ENCODE measurements at regions not wholly inside any gene's neighbourhood (a gene's known extent, or its start where the extent isn't known, plus 50 kb on each side); places are given as distances from the start of the nearest gene placed in this dataset.

DNA sequence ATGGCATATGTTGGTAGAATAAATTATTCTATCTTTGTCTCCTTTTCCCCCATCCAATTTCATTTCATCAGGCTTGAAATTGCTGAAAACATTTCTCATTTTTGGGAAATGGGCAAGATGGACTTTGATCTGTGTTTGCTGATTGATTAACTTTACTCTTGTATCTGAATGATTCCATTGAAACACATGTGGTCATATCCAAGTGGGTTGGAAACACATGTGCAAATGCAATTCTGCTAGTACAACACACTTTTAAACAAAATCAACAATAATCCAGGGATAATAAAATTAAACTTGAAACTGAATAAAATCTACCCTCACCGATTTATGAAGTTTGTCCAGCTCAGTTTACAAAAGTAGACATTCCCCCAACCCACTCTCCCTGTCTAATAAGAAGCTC, 96.9 kb downstream of the EPDR1 start:
- intact Hi-C loops (cut with DNase I) = no loop called here
- WGBS, 3 donors = 93 to 96% (median 94%) methylated on average over 1 of the region's 1 CpG
- no peaks in the 10 kb centered on the region for H3K9me3 ChIP-seq
- H3K36me3 ChIP-seq = no peaks in the 10 kb centered on the region
- no peaks in the 10 kb centered on the region for H3K4me1 ChIP-seq (ENCODE audit: insufficient read depth)
- H3K27ac ChIP-seq = no peak overlapping the region
- TF ChIP-seq, protein P1, sequence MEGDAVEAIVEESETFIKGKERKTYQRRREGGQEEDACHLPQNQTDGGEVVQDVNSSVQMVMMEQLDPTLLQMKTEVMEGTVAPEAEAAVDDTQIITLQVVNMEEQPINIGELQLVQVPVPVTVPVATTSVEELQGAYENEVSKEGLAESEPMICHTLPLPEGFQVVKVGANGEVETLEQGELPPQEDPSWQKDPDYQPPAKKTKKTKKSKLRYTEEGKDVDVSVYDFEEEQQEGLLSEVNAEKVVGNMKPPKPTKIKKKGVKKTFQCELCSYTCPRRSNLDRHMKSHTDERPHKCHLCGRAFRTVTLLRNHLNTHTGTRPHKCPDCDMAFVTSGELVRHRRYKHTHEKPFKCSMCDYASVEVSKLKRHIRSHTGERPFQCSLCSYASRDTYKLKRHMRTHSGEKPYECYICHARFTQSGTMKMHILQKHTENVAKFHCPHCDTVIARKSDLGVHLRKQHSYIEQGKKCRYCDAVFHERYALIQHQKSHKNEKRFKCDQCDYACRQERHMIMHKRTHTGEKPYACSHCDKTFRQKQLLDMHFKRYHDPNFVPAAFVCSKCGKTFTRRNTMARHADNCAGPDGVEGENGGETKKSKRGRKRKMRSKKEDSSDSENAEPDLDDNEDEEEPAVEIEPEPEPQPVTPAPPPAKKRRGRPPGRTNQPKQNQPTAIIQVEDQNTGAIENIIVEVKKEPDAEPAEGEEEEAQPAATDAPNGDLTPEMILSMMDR (IDR thresholded peaks at IDR 0.05) = no peak
- TF ChIP-seq EP300 (IDR thresholded peaks at IDR 0.05) (no peak), POLR2A (IDR thresholded peaks at IDR 0.05) (no peak)
- H3K4me3 ChIP-seq = no peak overlapping the region
- H3K27me3 ChIP-seq = no peaks in the 10 kb centered on the region
- DNase-seq = no peak

DNA sequence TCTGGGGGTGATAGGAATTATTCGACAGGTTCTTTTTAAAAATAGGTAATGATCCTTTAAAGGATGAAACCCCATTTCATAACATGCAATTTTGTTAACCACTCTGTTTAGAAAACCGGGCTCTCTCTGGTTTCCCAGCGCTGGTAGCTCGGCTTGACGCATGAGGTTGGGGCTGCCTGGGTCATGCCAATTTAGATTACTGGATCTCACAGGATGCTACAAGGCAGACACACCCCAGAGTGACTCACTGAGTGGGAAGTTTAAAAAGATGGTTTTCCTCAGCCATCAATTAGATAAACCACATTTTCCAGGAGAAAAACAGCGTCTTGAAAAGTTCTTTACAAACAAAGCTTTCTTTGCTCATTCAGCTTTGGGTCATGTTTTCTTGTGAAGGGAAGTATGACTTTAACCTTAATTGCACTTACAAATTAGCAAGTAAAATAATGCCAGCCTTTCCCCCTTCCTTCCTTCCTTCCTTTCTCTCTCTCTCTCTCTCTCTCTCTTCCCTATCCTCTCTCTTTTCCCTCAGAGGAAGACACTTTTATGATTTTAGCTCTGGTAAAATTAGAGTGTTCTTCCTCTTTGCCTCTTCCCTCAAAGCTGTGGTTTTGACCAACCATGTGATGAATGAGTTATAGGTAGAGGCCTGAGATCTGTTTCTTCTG, 99.8 kb downstream of the EPDR1 start:
- TF ChIP-seq POLR2A (IDR thresholded peaks at IDR 0.05) = no peak
- no peak for TF ChIP-seq EP300 (IDR thresholded peaks at IDR 0.05)
- TF ChIP-seq, protein P1 (IDR thresholded peaks at IDR 0.05) = no peak
- Histone ChIP-seq H3K9me3 (no peaks in the 10 kb centered on the region), H3K27ac (no peak overlapping the region), H3K4me1 (ENCODE audit: insufficient read depth) (no peaks in the 10 kb centered on the region), H3K4me3 (no peak overlapping the region), H3K36me3 (no peaks in the 10 kb centered on the region), H3K27me3 (no peaks in the 10 kb centered on the region)
- intact Hi-C loops (cut with DNase I) = no loop called here
- no peak for DNase-seq
- WGBS, 3 donors = 73 to 84% (median 78%) methylated on average over 6 of the region's 6 CpGs

DNA sequence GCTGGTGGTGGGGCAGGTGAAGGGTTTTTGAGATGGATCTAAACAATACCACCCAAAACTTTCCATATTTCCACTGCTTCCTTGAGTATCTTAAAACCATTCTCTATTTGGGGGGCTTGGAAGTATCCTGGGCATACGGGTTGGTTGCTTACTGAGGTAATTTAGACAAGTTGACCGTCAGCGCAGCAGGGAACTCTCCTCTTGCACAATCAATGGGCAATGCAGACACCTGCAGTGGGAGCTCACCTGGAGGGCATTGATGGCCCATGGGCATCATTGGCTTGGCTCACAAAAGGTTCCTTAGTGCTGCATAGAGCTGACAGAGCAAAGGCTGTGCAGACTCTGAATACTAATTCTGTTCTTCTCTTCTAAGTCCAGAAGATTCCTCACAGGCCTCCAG, 101.5 kb downstream of the EPDR1 start:
- Histone ChIP-seq H3K9me3 (no peaks in the 10 kb centered on the region), H3K36me3 (no peaks in the 10 kb centered on the region), H3K27ac (no peak overlapping the region), H3K27me3 (no peaks in the 10 kb centered on the region), H3K4me1 (ENCODE audit: insufficient read depth) (no peaks in the 10 kb centered on the region), H3K4me3 (no peak overlapping the region)
- no peak for DNase-seq
- WGBS, 3 donors = 89 to 98% (median 96%) methylated on average over 3 of the region's 3 CpGs
- intact Hi-C loops (cut with DNase I) = no loop called here
- TF ChIP-seq EP300 (IDR thresholded peaks at IDR 0.05) (no peak), POLR2A (IDR thresholded peaks at IDR 0.05) (no peak)
- TF ChIP-seq, protein P1 (IDR thresholded peaks at IDR 0.05) = no peak

DNA sequence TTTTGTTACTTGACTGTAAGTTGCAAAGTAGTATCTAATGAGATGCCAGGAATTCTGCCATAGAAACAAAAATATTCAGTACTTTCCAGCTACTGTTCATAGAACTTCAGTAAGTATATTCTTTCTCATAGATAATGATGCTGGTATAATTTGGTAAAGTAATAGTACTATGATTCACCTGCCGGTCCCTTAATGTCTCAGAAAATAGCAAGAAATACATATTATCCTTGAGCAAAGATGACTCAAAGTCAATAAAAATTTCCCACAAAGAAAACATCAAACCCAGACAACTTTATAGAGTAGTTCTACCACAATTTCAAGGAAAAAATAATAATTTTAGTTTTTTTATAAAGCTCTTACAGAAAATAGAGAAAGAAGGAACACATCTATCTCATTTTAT, 105.4 kb downstream of the EPDR1 start:
- no peak for DNase-seq
- intact Hi-C loops (cut with DNase I) = no loop called here
- no peaks in the 10 kb centered on the region for H3K27me3 ChIP-seq
- no peaks in the 10 kb centered on the region for H3K4me1 ChIP-seq (ENCODE audit: insufficient read depth)
- H3K4me3 ChIP-seq = no peak overlapping the region
- no peaks in the 10 kb centered on the region for H3K36me3 ChIP-seq
- WGBS, 3 donors = 87 to 93% (median 87%) methylated on average over 1 of the region's 1 CpG
- H3K9me3 ChIP-seq = no peaks in the 10 kb centered on the region
- TF ChIP-seq POLR2A (IDR thresholded peaks at IDR 0.05) (no peak), EP300 (IDR thresholded peaks at IDR 0.05) (no peak)
- TF ChIP-seq, protein P1 (IDR thresholded peaks at IDR 0.05) = no peak
- H3K27ac ChIP-seq = no peak overlapping the region

Data from ovary (tissue), 7 donors.